Liver (tissue), 7 donors: ENCODE measurements at regions not wholly inside any gene's neighbourhood (a gene's known extent, or its start where the extent isn't known, plus 50 kb on each side); places are given as distances from the start of the nearest gene placed in this dataset.

Source experiments
- DNase-seq: peaks from one replicate; pipeline ENCODE4 v3.0.0-alpha.2; 2017; ENCODE audit warnings: low spot score
- H3K27ac ChIP-seq, 2 donors: one replicate each; pipeline ENCODE4 v1.7.0; 2013; ENCODE audit warnings: inconsistent platforms in 2 of 2, low read length in 2 of 2, control low read depth in 1 of 2, low read depth in 1 of 2, mild to moderate bottlenecking in 1 of 2
- H3K27me3 ChIP-seq, 4 donors: one replicate each; pipeline versions ENCODE4 v1.6.1 to v1.7.0; 2013; ENCODE audit warnings: low read length in 3 of 4, inconsistent platforms in 1 of 4, mild to moderate bottlenecking in 1 of 4, moderate library complexity in 1 of 4; ENCODE audit not compliant: control insufficient read depth in 4 of 4, insufficient read depth in 4 of 4
- H3K36me3 ChIP-seq, 4 donors: one replicate each; pipeline versions ENCODE4 v1.6.1 to v1.7.0; 2013; ENCODE audit warnings: low read length in 3 of 4, mild to moderate bottlenecking in 3 of 4, low read depth in 1 of 4, moderate library complexity in 1 of 4; ENCODE audit not compliant: control insufficient read depth in 4 of 4, insufficient read depth in 3 of 4
- H3K4me1 ChIP-seq, 4 donors: one replicate each; pipeline versions ENCODE4 v1.6.1 to v1.7.0; 2013; ENCODE audit warnings: low read length in 3 of 4, mild to moderate bottlenecking in 3 of 4, moderate library complexity in 1 of 4; ENCODE audit not compliant: control insufficient read depth in 4 of 4, insufficient read depth in 4 of 4
- H3K4me3 ChIP-seq, 3 donors: one replicate each; pipeline versions ENCODE4 v1.6.1 to v1.7.0; 2013; ENCODE audit warnings: low read length in 3 of 3, control low read depth in 1 of 3, low read depth in 1 of 3, mild to moderate bottlenecking in 1 of 3
- H3K9ac ChIP-seq, 2 donors: one replicate each; pipeline ENCODE4 v1.7.0; 2013; ENCODE audit warnings: low read length in 2 of 2, mild to moderate bottlenecking in 2 of 2, moderate library complexity in 2 of 2, control low read depth in 1 of 2, low read depth in 1 of 2
- H3K9me3 ChIP-seq, 4 donors: one replicate each; pipeline versions ENCODE4 v1.6.1 to v1.7.0; 2013; ENCODE audit warnings: low read length in 3 of 4; ENCODE audit not compliant: control insufficient read depth in 4 of 4
- EGR1 ChIP-seq, 2 donors: IDR thresholded peaks; 2 replicates each; pipeline ENCODE4 v1.6.1; 2016 to 2018; ENCODE audit warnings: antibody characterized with exemption in 2 of 2, low read depth in 2 of 2
- FOXA1 ChIP-seq: IDR thresholded peaks from 2 replicates; pipeline ENCODE4 v1.6.1; 2016; ENCODE audit warnings: antibody characterized with exemption
- FOXA2 ChIP-seq: IDR thresholded peaks from 2 replicates; pipeline ENCODE4 v1.6.1; 2016; ENCODE audit warnings: antibody characterized with exemption
- HNF4A ChIP-seq, 2 donors: conservative IDR thresholded peaks; 2 replicates each; pipeline ENCODE4 v1.6.1; 2016; ENCODE audit warnings: antibody characterized with exemption in 2 of 2, mild to moderate bottlenecking in 2 of 2
- HNF4G ChIP-seq: IDR thresholded peaks from 2 replicates; pipeline ENCODE4 v1.6.1; 2016; ENCODE audit warnings: antibody characterized with exemption
- JUND ChIP-seq, 2 donors: IDR thresholded peaks; 2 replicates each; pipeline ENCODE4 v1.6.1; 2016; ENCODE audit warnings: antibody characterized with exemption in 2 of 2
- NR2F2 ChIP-seq: IDR thresholded peaks from 2 replicates; pipeline ENCODE4 v1.6.1; 2016; ENCODE audit warnings: antibody characterized with exemption
- RAD21 ChIP-seq, 2 donors: IDR thresholded peaks; 2 replicates each; pipeline ENCODE4 v1.6.1; 2016; ENCODE audit warnings: antibody characterized with exemption in 2 of 2, mild to moderate bottlenecking in 2 of 2
- RXRA ChIP-seq, 2 donors: IDR thresholded peaks; 2 replicates each; pipeline ENCODE4 v1.6.1; 2017 to 2018; ENCODE audit warnings: antibody characterized with exemption in 2 of 2, mild to moderate bottlenecking in 1 of 2
- SP1 ChIP-seq: IDR thresholded peaks from 2 replicates; pipeline ENCODE4 v1.6.1; 2018; ENCODE audit warnings: antibody characterized with exemption, mild to moderate bottlenecking
- YY1 ChIP-seq: IDR thresholded peaks from 2 replicates; pipeline ENCODE4 v1.6.1; 2016; ENCODE audit warnings: antibody characterized with exemption, mild to moderate bottlenecking
- WGBS: extraction: QIAGEN DNeasy Blood & Tissue Kit; methylation state at CpG from one replicate; pipeline ENCODE4 v1.1.7; 2013; 5-methylcytosine and 5-hydroxymethylcytosine counted together
- TF ChIP-seq, protein P1 (sequence below): IDR thresholded peaks from 2 replicates; pipeline ENCODE4 v1.6.1; 2016; ENCODE audit warnings: antibody characterized with exemption, mild to moderate bottlenecking
- TF ChIP-seq, protein P2 (sequence below): IDR thresholded peaks from 2 replicates; pipeline ENCODE4 v1.6.1; 2016; ENCODE audit warnings: antibody characterized with exemption
- donor health status: healthy.
- donor health status: healthy.
- donor health status: healthy.
- donor health status: healthy.

GRCh38 chr1:108071601-108072000 is 106.6 kb upstream of the VAV3 start:
- Histone ChIP-seq H3K4me3 (no peak overlapping the region), H3K36me3 (no peaks in the 10 kb centered on the region), H3K4me1 (peaks cover 0 to 2% (median 0%) of the 10 kb centered on the region in 4 donors), H3K27ac (no peak overlapping the region), H3K9ac (no peak overlapping the region), H3K9me3 (no peaks in the 10 kb centered on the region), H3K27me3 (no peaks in the 10 kb centered on the region)
- no peak for TF ChIP-seq FOXA2
- TF ChIP-seq, protein P1, sequence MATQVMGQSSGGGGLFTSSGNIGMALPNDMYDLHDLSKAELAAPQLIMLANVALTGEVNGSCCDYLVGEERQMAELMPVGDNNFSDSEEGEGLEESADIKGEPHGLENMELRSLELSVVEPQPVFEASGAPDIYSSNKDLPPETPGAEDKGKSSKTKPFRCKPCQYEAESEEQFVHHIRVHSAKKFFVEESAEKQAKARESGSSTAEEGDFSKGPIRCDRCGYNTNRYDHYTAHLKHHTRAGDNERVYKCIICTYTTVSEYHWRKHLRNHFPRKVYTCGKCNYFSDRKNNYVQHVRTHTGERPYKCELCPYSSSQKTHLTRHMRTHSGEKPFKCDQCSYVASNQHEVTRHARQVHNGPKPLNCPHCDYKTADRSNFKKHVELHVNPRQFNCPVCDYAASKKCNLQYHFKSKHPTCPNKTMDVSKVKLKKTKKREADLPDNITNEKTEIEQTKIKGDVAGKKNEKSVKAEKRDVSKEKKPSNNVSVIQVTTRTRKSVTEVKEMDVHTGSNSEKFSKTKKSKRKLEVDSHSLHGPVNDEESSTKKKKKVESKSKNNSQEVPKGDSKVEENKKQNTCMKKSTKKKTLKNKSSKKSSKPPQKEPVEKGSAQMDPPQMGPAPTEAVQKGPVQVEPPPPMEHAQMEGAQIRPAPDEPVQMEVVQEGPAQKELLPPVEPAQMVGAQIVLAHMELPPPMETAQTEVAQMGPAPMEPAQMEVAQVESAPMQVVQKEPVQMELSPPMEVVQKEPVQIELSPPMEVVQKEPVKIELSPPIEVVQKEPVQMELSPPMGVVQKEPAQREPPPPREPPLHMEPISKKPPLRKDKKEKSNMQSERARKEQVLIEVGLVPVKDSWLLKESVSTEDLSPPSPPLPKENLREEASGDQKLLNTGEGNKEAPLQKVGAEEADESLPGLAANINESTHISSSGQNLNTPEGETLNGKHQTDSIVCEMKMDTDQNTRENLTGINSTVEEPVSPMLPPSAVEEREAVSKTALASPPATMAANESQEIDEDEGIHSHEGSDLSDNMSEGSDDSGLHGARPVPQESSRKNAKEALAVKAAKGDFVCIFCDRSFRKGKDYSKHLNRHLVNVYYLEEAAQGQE, result no peak
- no peak for TF ChIP-seq EGR1 (IDR thresholded peaks at IDR 0.05; ENCODE audit: low read depth in 2 of 2)
- no peak for TF ChIP-seq RXRA (IDR thresholded peaks at IDR 0.05)
- TF ChIP-seq YY1, result no peak
- WGBS, result 83% methylated on average over 2 of the region's 2 CpGs
- no peak for DNase-seq

GRCh38 chr1:108070662-108071061 is 105.7 kb upstream of the VAV3 start:
- Histone ChIP-seq H3K36me3 (no peaks in the 10 kb centered on the region), H3K9me3 (no peaks in the 10 kb centered on the region), H3K9ac (no peak overlapping the region), H3K4me3 (no peak overlapping the region), H3K4me1 (peaks cover 0 to 2% (median 0%) of the 10 kb centered on the region in 4 donors), H3K27ac (no peak overlapping the region), H3K27me3 (no peaks in the 10 kb centered on the region)
- peak; percentile 64 for TF ChIP-seq NR2F2
- TF ChIP-seq, protein P2, sequence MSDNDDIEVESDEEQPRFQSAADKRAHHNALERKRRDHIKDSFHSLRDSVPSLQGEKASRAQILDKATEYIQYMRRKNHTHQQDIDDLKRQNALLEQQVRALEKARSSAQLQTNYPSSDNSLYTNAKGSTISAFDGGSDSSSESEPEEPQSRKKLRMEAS, result no peak
- no peak for DNase-seq
- WGBS, result 80% methylated on average over 2 of the region's 2 CpGs

GRCh38 chr1:108067884-108068540 is 103.0 kb upstream of the VAV3 start:
- H3K27me3 ChIP-seq, result no peaks in the 10 kb centered on the region
- no peak overlapping the region for H3K4me3 ChIP-seq
- no peak overlapping the region for H3K27ac ChIP-seq
- peaks cover 0 to 2% (median 0%) of the 10 kb centered on the region in 4 donors for H3K4me1 ChIP-seq
- TF ChIP-seq RAD21 (IDR thresholded peaks at IDR 0.05), result no peak
- no peak for TF ChIP-seq HNF4G
- TF ChIP-seq HNF4A (conservative IDR thresholded peaks at IDR 0.05), result no peak
- no peak for TF ChIP-seq SP1
- no peak for TF ChIP-seq FOXA1
- TF ChIP-seq YY1, result no peak
- no peak for TF ChIP-seq JUND (IDR thresholded peaks at IDR 0.05)
- no peaks in the 10 kb centered on the region for H3K9me3 ChIP-seq
- DNase-seq, result no peak
- no peak overlapping the region for H3K9ac ChIP-seq
- 63% methylated on average over 2 of the region's 2 CpGs for WGBS
- no peaks in the 10 kb centered on the region for H3K36me3 ChIP-seq
